ENCODE measurements at regions not wholly inside any gene's neighbourhood (a gene's known extent, or its start where the extent isn't known, plus 50 kb on each side); places are given as distances from the start of the nearest gene placed in this dataset.
A peak's percentile ranks its signal among the peaks of the same experiment; 100 is the strongest.

GRCh38 chr4:38603652-38604051 lies 60.3 kb upstream of the KLF3 start:
- DNase-seq (no peak), FAIRE-seq (no peak)
- no peaks in the 10 kb centered on the region for H3K36me3 ChIP-seq (ENCODE audit: control insufficient read depth in 2 of 3, insufficient read depth in 3 of 3, low read length in 3 of 3)
- no peaks in the 10 kb centered on the region for H3K27me3 ChIP-seq (ENCODE audit: control insufficient read depth, insufficient read depth, low read length)
- no peak overlapping the region for H3K9ac ChIP-seq (ENCODE audit: low read length in 3 of 3)
- H3K9me3 ChIP-seq (ENCODE audit: control insufficient read depth in 2 of 3, insufficient read depth in 1 of 3, low read length in 3 of 3) = no peaks in the 10 kb centered on the region
- H3K4me1 ChIP-seq (ENCODE audit: control insufficient read depth in 2 of 3, insufficient read depth in 2 of 3, low read depth in 1 of 3, low read length in 3 of 3) = peaks cover 0 to 8% (median 0%) of the 10 kb centered on the region in 3 donors
- intact Hi-C loops (cut with DNase I) = no loop called here
- no peak for TF ChIP-seq CTCF (IDR thresholded peaks at IDR 0.05; ENCODE audit: borderline replicate concordance, extremely low read depth, insufficient read depth)
- H3K4me3 ChIP-seq (ENCODE audit: low read length in 3 of 3) = no peak overlapping the region
- H3K27ac ChIP-seq (ENCODE audit: low read depth in 2 of 2, low read length in 2 of 2) = no peak overlapping the region

- no peak overlapping the region for H3K4me3 ChIP-seq (ENCODE audit: low read length in 3 of 3)
- FAIRE-seq = no peak
- no peaks in the 10 kb centered on the region for H3K9me3 ChIP-seq (ENCODE audit: control insufficient read depth in 2 of 3, insufficient read depth in 1 of 3, low read length in 3 of 3)
- no peak for TF ChIP-seq CTCF (IDR thresholded peaks at IDR 0.05; ENCODE audit: borderline replicate concordance, extremely low read depth, insufficient read depth)
- peaks cover 0 to 8% (median 0%) of the 10 kb centered on the region in 3 donors for H3K4me1 ChIP-seq (ENCODE audit: control insufficient read depth in 2 of 3, insufficient read depth in 2 of 3, low read depth in 1 of 3, low read length in 3 of 3)
- H3K9ac ChIP-seq (ENCODE audit: low read length in 3 of 3) = no peak overlapping the region
- no peaks in the 10 kb centered on the region for H3K27me3 ChIP-seq (ENCODE audit: control insufficient read depth, insufficient read depth, low read length)
- H3K36me3 ChIP-seq (ENCODE audit: control insufficient read depth in 2 of 3, insufficient read depth in 3 of 3, low read length in 3 of 3) = no peaks in the 10 kb centered on the region
- intact Hi-C loops (cut with DNase I) = no loop called here
- no peak for DNase-seq
- no peak overlapping the region for H3K27ac ChIP-seq (ENCODE audit: low read depth in 2 of 2, low read length in 2 of 2)
Observed at GRCh38 chr4:38605181-38605752, 58.7 kb upstream of the KLF3 start.

GRCh38 chr4:38605753-38606586 lies 58.0 kb upstream of the KLF3 start:
- Histone ChIP-seq H3K27ac (ENCODE audit: low read depth in 2 of 2, low read length in 2 of 2) (no peak overlapping the region), H3K4me3 (ENCODE audit: low read length in 3 of 3) (no peak overlapping the region), H3K27me3 (ENCODE audit: control insufficient read depth, insufficient read depth, low read length) (no peaks in the 10 kb centered on the region), H3K4me1 (ENCODE audit: control insufficient read depth in 2 of 3, insufficient read depth in 2 of 3, low read depth in 1 of 3, low read length in 3 of 3) (peaks cover 0 to 8% (median 0%) of the 10 kb centered on the region in 3 donors), H3K36me3 (ENCODE audit: control insufficient read depth in 2 of 3, insufficient read depth in 3 of 3, low read length in 3 of 3) (no peaks in the 10 kb centered on the region), H3K9ac (ENCODE audit: low read length in 3 of 3) (no peak overlapping the region), H3K9me3 (ENCODE audit: control insufficient read depth in 2 of 3, insufficient read depth in 1 of 3, low read length in 3 of 3) (no peaks in the 10 kb centered on the region)
- intact Hi-C loops (cut with DNase I) = no loop called here
- no peak for FAIRE-seq
- peak in 4 of 5 donors; percentile 63 to 88 (median 76) for DNase-seq
- no peak for TF ChIP-seq CTCF (IDR thresholded peaks at IDR 0.05; ENCODE audit: borderline replicate concordance, extremely low read depth, insufficient read depth)

All from kidney (tissue), 13 donors.